ENCODE measurements at regions not wholly inside any gene's neighbourhood (a gene's known extent, or its start where the extent isn't known, plus 50 kb on each side); places are given as distances from the start of the nearest gene placed in this dataset.
A peak's percentile ranks its signal among the peaks of the same experiment; 100 is the strongest.
"Not testable (repeated sequence)": the region's sequence is repeated elsewhere in the genome, so short reads cannot be mapped to it uniquely, and the experiment has no call there.

GRCh38 chr6:98041921-98042320 lies 758.9 kb upstream of the MMS22L start:
- H3K27me3 ChIP-seq (ENCODE audit: control insufficient read depth, insufficient read depth, low read length) = no peaks in the 10 kb centered on the region
- H3K9ac ChIP-seq (ENCODE audit: low read length) = peak overlapping the region; percentile 61
- H3K4me3 ChIP-seq (ENCODE audit: low read depth, low read length) = no peak overlapping the region
- no peaks in the 10 kb centered on the region for H3K36me3 ChIP-seq (ENCODE audit: control insufficient read depth, insufficient read depth, low read length)
- H3K27ac ChIP-seq (ENCODE audit: low read depth, low read length) = peak overlapping the region; percentile 79
- H3K4me1 ChIP-seq (ENCODE audit: control insufficient read depth, insufficient read depth, low read length) = peaks cover 98% of the 10 kb centered on the region
- H3K9me3 ChIP-seq (ENCODE audit: control insufficient read depth, insufficient read depth, low read depth, low read length) = no peaks in the 10 kb centered on the region

- no peaks in the 10 kb centered on the region for H3K27me3 ChIP-seq (ENCODE audit: control insufficient read depth, insufficient read depth, low read length)
- no peak overlapping the region for H3K4me3 ChIP-seq (ENCODE audit: low read depth, low read length)
- no peaks in the 10 kb centered on the region for H3K9me3 ChIP-seq (ENCODE audit: control insufficient read depth, insufficient read depth, low read depth, low read length)
- peak overlapping the region; percentile 13 for H3K9ac ChIP-seq (ENCODE audit: low read length)
- no peaks in the 10 kb centered on the region for H3K36me3 ChIP-seq (ENCODE audit: control insufficient read depth, insufficient read depth, low read length)
- H3K4me1 ChIP-seq (ENCODE audit: control insufficient read depth, insufficient read depth, low read length) = peaks cover 84% of the 10 kb centered on the region
- peak overlapping the region; percentile 42; the same call in 1 of the 2 replicates for H3K27ac ChIP-seq (ENCODE audit: low read depth, low read length)
Observed at GRCh38 chr6:98044151-98044561, 761.1 kb upstream of the MMS22L start.

GRCh38 chr6:98044791-98045470 lies 761.9 kb upstream of the MMS22L start:
- Histone ChIP-seq H3K4me3 (ENCODE audit: low read depth, low read length) (no peak overlapping the region), H3K9ac (ENCODE audit: low read length) (peak overlapping the region; percentile 2), H3K27me3 (ENCODE audit: control insufficient read depth, insufficient read depth, low read length) (no peaks in the 10 kb centered on the region), H3K36me3 (ENCODE audit: control insufficient read depth, insufficient read depth, low read length) (no peaks in the 10 kb centered on the region), H3K27ac (ENCODE audit: low read depth, low read length) (peak overlapping the region; percentile 70), H3K9me3 (ENCODE audit: control insufficient read depth, insufficient read depth, low read depth, low read length) (no peaks in the 10 kb centered on the region), H3K4me1 (ENCODE audit: control insufficient read depth, insufficient read depth, low read length) (peaks cover 78% of the 10 kb centered on the region)

- H3K36me3 ChIP-seq (ENCODE audit: control insufficient read depth, insufficient read depth, low read length) = no peaks in the 10 kb centered on the region
- H3K9me3 ChIP-seq (ENCODE audit: control insufficient read depth, insufficient read depth, low read depth, low read length) = no peaks in the 10 kb centered on the region
- peaks cover 55% of the 10 kb centered on the region for H3K4me1 ChIP-seq (ENCODE audit: control insufficient read depth, insufficient read depth, low read length)
- H3K4me3 ChIP-seq (ENCODE audit: low read depth, low read length) = no peak overlapping the region
- no peaks in the 10 kb centered on the region for H3K27me3 ChIP-seq (ENCODE audit: control insufficient read depth, insufficient read depth, low read length)
- H3K27ac ChIP-seq (ENCODE audit: low read depth, low read length) = no peak overlapping the region
- no peak overlapping the region for H3K9ac ChIP-seq (ENCODE audit: low read length)
Observed at GRCh38 chr6:98047164-98047563, 764.1 kb upstream of the MMS22L start.

GRCh38 chr6:98047871-98048270 lies 764.9 kb upstream of the MMS22L start:
- Histone ChIP-seq H3K27ac (ENCODE audit: low read depth, low read length) (no peak overlapping the region), H3K36me3 (ENCODE audit: control insufficient read depth, insufficient read depth, low read length) (no peaks in the 10 kb centered on the region), H3K4me1 (ENCODE audit: control insufficient read depth, insufficient read depth, low read length) (peaks cover 48% of the 10 kb centered on the region), H3K4me3 (ENCODE audit: low read depth, low read length) (no peak overlapping the region), H3K27me3 (ENCODE audit: control insufficient read depth, insufficient read depth, low read length) (no peaks in the 10 kb centered on the region), H3K9me3 (ENCODE audit: control insufficient read depth, insufficient read depth, low read depth, low read length) (no peaks in the 10 kb centered on the region), H3K9ac (ENCODE audit: low read length) (no peak overlapping the region)

GRCh38 chr6:98054453-98054852 lies 771.4 kb upstream of the MMS22L start:
- no peak overlapping the region for H3K9ac ChIP-seq (ENCODE audit: low read length)
- no peaks in the 10 kb centered on the region for H3K27me3 ChIP-seq (ENCODE audit: control insufficient read depth, insufficient read depth, low read length)
- no peak overlapping the region for H3K4me3 ChIP-seq (ENCODE audit: low read depth, low read length)
- H3K4me1 ChIP-seq (ENCODE audit: control insufficient read depth, insufficient read depth, low read length) = no peaks in the 10 kb centered on the region
- H3K27ac ChIP-seq (ENCODE audit: low read depth, low read length) = no peak overlapping the region
- no peaks in the 10 kb centered on the region for H3K9me3 ChIP-seq (ENCODE audit: control insufficient read depth, insufficient read depth, low read depth, low read length)
- H3K36me3 ChIP-seq (ENCODE audit: control insufficient read depth, insufficient read depth, low read length) = no peaks in the 10 kb centered on the region

- Histone ChIP-seq H3K36me3 (ENCODE audit: control insufficient read depth, insufficient read depth, low read length) (no peaks in the 10 kb centered on the region), H3K4me3 (ENCODE audit: low read depth, low read length) (no peak overlapping the region), H3K27ac (ENCODE audit: low read depth, low read length) (no peak overlapping the region), H3K9me3 (ENCODE audit: control insufficient read depth, insufficient read depth, low read depth, low read length) (no peaks in the 10 kb centered on the region), H3K4me1 (ENCODE audit: control insufficient read depth, insufficient read depth, low read length) (no peaks in the 10 kb centered on the region), H3K9ac (ENCODE audit: low read length) (no peak overlapping the region), H3K27me3 (ENCODE audit: control insufficient read depth, insufficient read depth, low read length) (no peaks in the 10 kb centered on the region)
Observed at GRCh38 chr6:98056955-98057354, 773.9 kb upstream of the MMS22L start.

- no peak overlapping the region for H3K4me3 ChIP-seq (ENCODE audit: low read depth, low read length)
- no peaks in the 10 kb centered on the region for H3K27me3 ChIP-seq (ENCODE audit: control insufficient read depth, insufficient read depth, low read length)
- no peak overlapping the region for H3K27ac ChIP-seq (ENCODE audit: low read depth, low read length)
- H3K4me1 ChIP-seq (ENCODE audit: control insufficient read depth, insufficient read depth, low read length) = no peaks in the 10 kb centered on the region
- H3K9ac ChIP-seq (ENCODE audit: low read length) = no peak overlapping the region
- H3K9me3 ChIP-seq (ENCODE audit: control insufficient read depth, insufficient read depth, low read depth, low read length) = no peaks in the 10 kb centered on the region
- H3K36me3 ChIP-seq (ENCODE audit: control insufficient read depth, insufficient read depth, low read length) = no peaks in the 10 kb centered on the region
Observed at GRCh38 chr6:98067375-98067774, 767.0 kb upstream of the POU3F2 start.

GRCh38 chr6:98088537-98088936 lies 745.8 kb upstream of the POU3F2 start:
- H3K4me3 ChIP-seq (ENCODE audit: low read depth, low read length); H3K27ac ChIP-seq (ENCODE audit: low read depth, low read length); H3K27me3 ChIP-seq (ENCODE audit: control insufficient read depth, insufficient read depth, low read length); H3K9me3 ChIP-seq (ENCODE audit: control insufficient read depth, insufficient read depth, low read depth, low read length); H3K36me3 ChIP-seq (ENCODE audit: control insufficient read depth, insufficient read depth, low read length); H3K4me1 ChIP-seq (ENCODE audit: control insufficient read depth, insufficient read depth, low read length); H3K9ac ChIP-seq (ENCODE audit: low read length): not testable (repeated sequence)

GRCh38 chr6:98092331-98092730 lies 742.0 kb upstream of the POU3F2 start:
- Histone ChIP-seq H3K9ac (ENCODE audit: low read length) (no peak overlapping the region), H3K9me3 (ENCODE audit: control insufficient read depth, insufficient read depth, low read depth, low read length) (peaks cover 9% of the 10 kb centered on the region; the same call in 1 of the 2 replicates), H3K27ac (ENCODE audit: low read depth, low read length) (no peak overlapping the region)

GRCh38 chr6:98094696-98095095 lies 739.7 kb upstream of the POU3F2 start:
- Histone ChIP-seq H3K4me3 (ENCODE audit: low read depth, low read length) (no peak overlapping the region), H3K9me3 (ENCODE audit: control insufficient read depth, insufficient read depth, low read depth, low read length) (peaks cover under 1% of the 10 kb centered on the region; the same call in 1 of the 2 replicates), H3K27ac (ENCODE audit: low read depth, low read length) (no peak overlapping the region), H3K4me1 (ENCODE audit: control insufficient read depth, insufficient read depth, low read length) (no peaks in the 10 kb centered on the region), H3K36me3 (ENCODE audit: control insufficient read depth, insufficient read depth, low read length) (no peaks in the 10 kb centered on the region), H3K27me3 (ENCODE audit: control insufficient read depth, insufficient read depth, low read length) (no peaks in the 10 kb centered on the region), H3K9ac (ENCODE audit: low read length) (no peak overlapping the region)

More at GRCh38 chr6:98092331-98092730, 742.0 kb upstream of the POU3F2 start:
- Histone ChIP-seq H3K4me1 (ENCODE audit: control insufficient read depth, insufficient read depth, low read length) (no peaks in the 10 kb centered on the region), H3K27me3 (ENCODE audit: control insufficient read depth, insufficient read depth, low read length) (no peaks in the 10 kb centered on the region), H3K36me3 (ENCODE audit: control insufficient read depth, insufficient read depth, low read length) (no peaks in the 10 kb centered on the region), H3K4me3 (ENCODE audit: low read depth, low read length) (no peak overlapping the region)

All from HUES6 (cell line).